Common myeloid progenitor, CD34-positive (primary cell): ENCODE measurements at regions not wholly inside any gene's neighbourhood (a gene's known extent, or its start where the extent isn't known, plus 50 kb on each side); places are given as distances from the start of the nearest gene placed in this dataset.

Source experiments
- CTCF ChIA-PET: fragments of 350-600 bp; sonication (Branson Sonifier 250); formaldehyde crosslinking; loops from one replicate; lab custom pipeline; 2021; ENCODE audit warnings: antibody characterized with exemption; lab: Charles Lee
- POLR2A ChIA-PET: fragments of 350-600 bp; sonication (Branson Sonifier 250); formaldehyde crosslinking; loops from one replicate; lab custom pipeline; 2021; ENCODE audit warnings: antibody characterized with exemption; lab: Charles Lee
- DNase-seq, 3 donors: peaks; one replicate each; pipeline versions ENCODE4 v3.0.0 to v3.0.0-alpha.2; 2013
- H3K27ac ChIP-seq, 2 experiments: 1 replicate in 1 of 2; 2 replicates in 1 of 2; pipeline ENCODE4 v1.7.0; 2013; ENCODE audit warnings: inconsistent platforms in 2 of 2, low read length in 2 of 2, mild to moderate bottlenecking in 2 of 2, low read depth in 1 of 2, moderate library complexity in 1 of 2; ENCODE audit not compliant: severe bottlenecking in 2 of 2, insufficient read depth in 1 of 2, poor library complexity in 1 of 2
- H3K27me3 ChIP-seq, 5 experiments: replicated peaks in 2 of 5; 1 replicate in 3 of 5; 2 replicates in 2 of 5; pipeline versions ENCODE4 v1.6.1 to v1.7.0; 2013; ENCODE audit warnings: low read length in 4 of 5, mild to moderate bottlenecking in 2 of 5, moderate library complexity in 2 of 5, inconsistent platforms in 1 of 5; ENCODE audit not compliant: insufficient read depth in 5 of 5, control insufficient read depth in 4 of 5
- H3K36me3 ChIP-seq, 4 experiments: 1 replicate in 2 of 4; 2 replicates in 2 of 4; pipeline versions ENCODE4 v1.6.1 to v1.7.0; 2013; ENCODE audit warnings: low read length in 3 of 4, control low read depth in 1 of 4, mild to moderate bottlenecking in 1 of 4; ENCODE audit not compliant: control insufficient read depth in 4 of 4, insufficient read depth in 4 of 4
- H3K4me1 ChIP-seq, 4 experiments: 1 replicate in 3 of 4; 2 replicates in 1 of 4; pipeline versions ENCODE4 v1.6.1 to v1.7.1; 2013; ENCODE audit warnings: low read length in 3 of 4, mild to moderate bottlenecking in 3 of 4, control low read depth in 1 of 4, inconsistent platforms in 1 of 4, moderate library complexity in 1 of 4; ENCODE audit not compliant: control insufficient read depth in 4 of 4, insufficient read depth in 4 of 4; ENCODE audit errors: control extremely low read depth in 1 of 4
- H3K4me3 ChIP-seq, 7 experiments: 1 replicate in 4 of 7; 2 replicates in 3 of 7; pipeline versions ENCODE4 v1.5.1 to v1.7.0; 2013; ENCODE audit warnings: mild to moderate bottlenecking in 7 of 7, low read length in 6 of 7, moderate library complexity in 6 of 7, inconsistent platforms in 2 of 7, low read depth in 2 of 7, control low read depth in 1 of 7; ENCODE audit not compliant: insufficient read depth in 4 of 7, control insufficient read depth in 1 of 7; ENCODE audit errors: extremely low read depth in 1 of 7
- H3K9me3 ChIP-seq, 5 experiments: 1 replicate in 4 of 5; 2 replicates in 1 of 5; pipeline versions ENCODE4 v1.6.1 to v1.7.1; 2013; ENCODE audit warnings: low read length in 4 of 5, mild to moderate bottlenecking in 2 of 5, inconsistent platforms in 1 of 5, low read depth in 1 of 5, moderate library complexity in 1 of 5; ENCODE audit not compliant: control insufficient read depth in 4 of 5, insufficient read depth in 2 of 5; ENCODE audit errors: control extremely low read depth in 1 of 5
- WGBS: methylation state at CpG from one replicate; pipeline ENCODE4 v1.1.5; 2013; ENCODE audit not compliant: insufficient coverage; 5-methylcytosine and 5-hydroxymethylcytosine counted together

- H3K27me3 ChIP-seq = no peaks in the 10 kb centered on the region
- CTCF ChIA-PET = no interaction called here
- H3K4me3 ChIP-seq = no peak overlapping the region
- 89% methylated on average over 4 of the region's 4 CpGs for WGBS
- no peak for DNase-seq
- H3K9me3 ChIP-seq = no peaks in the 10 kb centered on the region
- POLR2A ChIA-PET = no interaction called here
- no peaks in the 10 kb centered on the region for H3K4me1 ChIP-seq
- no peaks in the 10 kb centered on the region for H3K36me3 ChIP-seq
- H3K27ac ChIP-seq = no peak overlapping the region
These were observed 1276.0 kb upstream of the ADGRL4 start for GRCh38 chr1:80282536-80282935.

GRCh38 chr1:80278936-80279335, 1272.4 kb upstream of the ADGRL4 start:
- Histone ChIP-seq H3K4me3 (no peak overlapping the region), H3K9me3 (no peaks in the 10 kb centered on the region), H3K36me3 (no peaks in the 10 kb centered on the region), H3K27me3 (no peaks in the 10 kb centered on the region), H3K27ac (no peak overlapping the region), H3K4me1 (no peaks in the 10 kb centered on the region)
- no peak for DNase-seq
- CTCF ChIA-PET = no interaction called here
- POLR2A ChIA-PET = no interaction called here

GRCh38 chr1:80274256-80274655, 1267.7 kb upstream of the ADGRL4 start:
- Histone ChIP-seq H3K9me3 (no peaks in the 10 kb centered on the region), H3K4me1 (no peaks in the 10 kb centered on the region), H3K27me3 (no peaks in the 10 kb centered on the region), H3K27ac (no peak overlapping the region), H3K4me3 (no peak overlapping the region), H3K36me3 (no peaks in the 10 kb centered on the region)
- no peak for DNase-seq
- 100% methylated on average over 1 of the region's 4 CpGs for WGBS
- CTCF ChIA-PET = no interaction called here
- POLR2A ChIA-PET = no interaction called here

- H3K27me3 ChIP-seq = no peaks in the 10 kb centered on the region
- ChIA-PET POLR2A (no interaction called here), CTCF (no interaction called here)
- no peaks in the 10 kb centered on the region for H3K36me3 ChIP-seq
- H3K4me3 ChIP-seq = no peak overlapping the region
- H3K27ac ChIP-seq = no peak overlapping the region
- no peaks in the 10 kb centered on the region for H3K9me3 ChIP-seq
- 100% methylated on average over 1 of the region's 2 CpGs for WGBS
- no peaks in the 10 kb centered on the region for H3K4me1 ChIP-seq
- no peak for DNase-seq
These were observed 1266.0 kb upstream of the ADGRL4 start for GRCh38 chr1:80272495-80272894.

DNA sequence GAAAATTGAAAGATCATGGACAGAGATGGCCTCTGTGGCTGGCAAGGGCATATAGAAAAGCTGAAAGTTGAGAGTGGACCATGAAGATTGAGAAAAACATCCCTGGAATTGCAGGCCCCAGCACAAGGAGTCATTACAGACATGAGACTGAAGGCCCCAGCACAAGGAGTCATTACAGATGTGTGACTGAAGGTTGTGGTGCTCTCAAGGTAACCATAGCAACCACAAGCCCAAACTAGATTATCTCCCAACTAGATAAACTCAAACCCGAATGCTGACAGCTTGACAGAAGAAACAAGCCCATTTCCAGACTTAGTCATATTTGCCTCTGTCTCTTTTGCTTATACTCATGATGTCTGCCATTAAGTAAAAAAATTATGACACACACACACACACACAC, 1252.1 kb upstream of the ADGRL4 start:
- H3K4me1 ChIP-seq = no peaks in the 10 kb centered on the region
- H3K27ac ChIP-seq = no peak overlapping the region
- CTCF ChIA-PET = no interaction called here
- POLR2A ChIA-PET = no interaction called here
- peaks cover 0 to 9% (median 4%) of the 10 kb centered on the region in 5 experiments for H3K9me3 ChIP-seq
- H3K36me3 ChIP-seq = no peaks in the 10 kb centered on the region
- no peaks in the 10 kb centered on the region for H3K27me3 ChIP-seq
- no CpG with 5 or more reads among the region's 1 CpG for WGBS
- DNase-seq = no peak
- no peak overlapping the region for H3K4me3 ChIP-seq

DNA sequence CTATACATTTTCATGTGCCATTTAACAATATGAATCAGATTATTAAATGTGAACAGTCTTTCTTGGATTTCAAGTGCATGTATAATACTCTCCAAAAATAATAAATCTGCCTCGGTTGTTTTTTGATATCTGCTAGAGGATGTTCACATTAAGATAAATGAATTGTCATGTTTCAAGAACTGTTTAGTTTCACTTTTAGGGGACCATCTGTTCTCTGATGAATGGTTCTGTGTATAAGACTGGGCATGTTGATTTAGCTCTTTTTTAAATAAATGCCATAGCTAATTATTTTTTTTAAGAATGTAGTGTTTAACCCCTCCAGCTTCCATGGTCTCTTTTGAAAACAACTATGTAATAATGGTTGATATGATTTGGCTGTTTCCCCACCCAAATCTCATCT, 1245.1 kb upstream of the ADGRL4 start:
- no peak overlapping the region for H3K27ac ChIP-seq
- no CpG with 5 or more reads among the region's 1 CpG for WGBS
- POLR2A ChIA-PET = no interaction called here
- no peaks in the 10 kb centered on the region for H3K36me3 ChIP-seq
- CTCF ChIA-PET = no interaction called here
- no peak for DNase-seq
- no peak overlapping the region for H3K4me3 ChIP-seq
- H3K9me3 ChIP-seq = no peaks in the 10 kb centered on the region
- no peaks in the 10 kb centered on the region for H3K4me1 ChIP-seq
- H3K27me3 ChIP-seq = no peaks in the 10 kb centered on the region

DNA sequence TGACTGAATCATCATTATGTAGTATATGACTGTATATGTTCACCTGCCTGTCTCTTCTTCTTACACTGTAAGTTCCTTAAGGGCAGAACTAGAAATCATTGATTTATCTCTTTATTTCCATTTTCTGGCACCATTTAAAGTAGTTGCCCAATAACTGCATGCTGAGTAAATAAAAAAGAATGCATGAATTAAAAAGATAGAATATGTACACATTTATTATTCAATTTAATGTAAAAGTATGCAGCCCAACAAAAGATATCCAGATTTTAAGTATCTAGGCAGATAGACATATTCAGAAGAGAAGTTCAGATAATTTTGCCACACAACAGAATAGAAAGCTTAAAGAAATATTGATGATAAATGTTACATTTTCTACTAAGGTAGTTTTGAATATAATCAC, 1244.6 kb upstream of the ADGRL4 start:
- Histone ChIP-seq H3K27ac (no peak overlapping the region), H3K4me1 (no peaks in the 10 kb centered on the region), H3K9me3 (no peaks in the 10 kb centered on the region), H3K27me3 (no peaks in the 10 kb centered on the region), H3K4me3 (no peak overlapping the region), H3K36me3 (no peaks in the 10 kb centered on the region)
- CTCF ChIA-PET = no interaction called here
- POLR2A ChIA-PET = no interaction called here
- no peak for DNase-seq
